ENCODE measurements at regions not wholly inside any gene's neighbourhood (a gene's known extent, or its start where the extent isn't known, plus 50 kb on each side); places are given as distances from the start of the nearest gene placed in this dataset.

- TF ChIP-seq CTCF (IDR thresholded peaks at IDR 0.05) (no peak), POLR2A (IDR thresholded peaks at IDR 0.05) (no peak), EP300 (IDR thresholded peaks at IDR 0.05) (no peak)
Observed at GRCh38 chr13:57056601-57057180, 84.0 kb upstream of the PRR20A start.

Measured in tibial nerve (tissue), 4 donors.